Liver (tissue), 8 donors: ENCODE measurements at regions not wholly inside any gene's neighbourhood (a gene's known extent, or its start where the extent isn't known, plus 50 kb on each side); places are given as distances from the start of the nearest gene placed in this dataset.

Source experiments
- DNase-seq: peaks from one replicate; pipeline ENCODE4 v3.0.0-alpha.2; 2017; ENCODE audit warnings: low spot score
- H3K27ac ChIP-seq, 2 donors: one replicate each; pipeline ENCODE4 v1.7.0; 2013; ENCODE audit warnings: inconsistent platforms in 2 of 2, low read length in 2 of 2, control low read depth in 1 of 2, low read depth in 1 of 2, mild to moderate bottlenecking in 1 of 2
- H3K27me3 ChIP-seq, 4 donors: one replicate each; pipeline versions ENCODE4 v1.6.1 to v1.7.0; 2013; ENCODE audit warnings: low read length in 3 of 4, inconsistent platforms in 1 of 4, mild to moderate bottlenecking in 1 of 4, moderate library complexity in 1 of 4; ENCODE audit not compliant: control insufficient read depth in 4 of 4, insufficient read depth in 4 of 4
- H3K36me3 ChIP-seq, 4 donors: one replicate each; pipeline versions ENCODE4 v1.6.1 to v1.7.0; 2013; ENCODE audit warnings: low read length in 3 of 4, mild to moderate bottlenecking in 3 of 4, low read depth in 1 of 4, moderate library complexity in 1 of 4; ENCODE audit not compliant: control insufficient read depth in 4 of 4, insufficient read depth in 3 of 4
- H3K4me1 ChIP-seq, 4 donors: one replicate each; pipeline versions ENCODE4 v1.6.1 to v1.7.0; 2013; ENCODE audit warnings: low read length in 3 of 4, mild to moderate bottlenecking in 3 of 4, moderate library complexity in 1 of 4; ENCODE audit not compliant: control insufficient read depth in 4 of 4, insufficient read depth in 4 of 4
- H3K4me3 ChIP-seq, 3 donors: one replicate each; pipeline versions ENCODE4 v1.6.1 to v1.7.0; 2013; ENCODE audit warnings: low read length in 3 of 3, control low read depth in 1 of 3, low read depth in 1 of 3, mild to moderate bottlenecking in 1 of 3
- H3K9ac ChIP-seq, 2 donors: one replicate each; pipeline ENCODE4 v1.7.0; 2013; ENCODE audit warnings: low read length in 2 of 2, mild to moderate bottlenecking in 2 of 2, moderate library complexity in 2 of 2, control low read depth in 1 of 2, low read depth in 1 of 2
- H3K9me3 ChIP-seq, 4 donors: one replicate each; pipeline versions ENCODE4 v1.6.1 to v1.7.0; 2013; ENCODE audit warnings: low read length in 3 of 4; ENCODE audit not compliant: control insufficient read depth in 4 of 4
- CTCF ChIP-seq: fragments of 150-350 bp; IDR thresholded peaks from 2 replicates; pipeline ENCODE4 v1.5.1; 2017; ENCODE audit warnings: improper control_type of control experiment, low read depth, low read length; ENCODE audit not compliant: missing input control
- EGR1 ChIP-seq, 2 donors: IDR thresholded peaks; 2 replicates each; pipeline ENCODE4 v1.6.1; 2016 to 2018; ENCODE audit warnings: antibody characterized with exemption in 2 of 2, low read depth in 2 of 2
- FOXA1 ChIP-seq: IDR thresholded peaks from 2 replicates; pipeline ENCODE4 v1.6.1; 2016; ENCODE audit warnings: antibody characterized with exemption
- FOXA2 ChIP-seq: IDR thresholded peaks from 2 replicates; pipeline ENCODE4 v1.6.1; 2016; ENCODE audit warnings: antibody characterized with exemption
- GABPA ChIP-seq, 2 donors: IDR thresholded peaks in 1 of 2; conservative IDR thresholded peaks in 1 of 2; 2 replicates each; pipeline ENCODE4 v1.6.1; 2016; ENCODE audit warnings: antibody characterized with exemption in 2 of 2, mild to moderate bottlenecking in 1 of 2, moderate library complexity in 1 of 2
- HNF4G ChIP-seq: IDR thresholded peaks from 2 replicates; pipeline ENCODE4 v1.6.1; 2016; ENCODE audit warnings: antibody characterized with exemption
- JUND ChIP-seq, 2 donors: IDR thresholded peaks; 2 replicates each; pipeline ENCODE4 v1.6.1; 2016; ENCODE audit warnings: antibody characterized with exemption in 2 of 2
- NR2F2 ChIP-seq: IDR thresholded peaks from 2 replicates; pipeline ENCODE4 v1.6.1; 2016; ENCODE audit warnings: antibody characterized with exemption
- RAD21 ChIP-seq, 2 donors: IDR thresholded peaks; 2 replicates each; pipeline ENCODE4 v1.6.1; 2016; ENCODE audit warnings: antibody characterized with exemption in 2 of 2, mild to moderate bottlenecking in 2 of 2
- REST ChIP-seq: IDR thresholded peaks from 2 replicates; pipeline ENCODE4 v1.6.1; 2016; ENCODE audit warnings: antibody characterized with exemption, mild to moderate bottlenecking
- SP1 ChIP-seq: IDR thresholded peaks from 2 replicates; pipeline ENCODE4 v1.6.1; 2018; ENCODE audit warnings: antibody characterized with exemption, mild to moderate bottlenecking
- TAF1 ChIP-seq: conservative IDR thresholded peaks from 2 replicates; pipeline ENCODE4 v1.6.1; 2016; ENCODE audit warnings: antibody characterized with exemption, mild to moderate bottlenecking
- YY1 ChIP-seq: IDR thresholded peaks from 2 replicates; pipeline ENCODE4 v1.6.1; 2016; ENCODE audit warnings: antibody characterized with exemption, mild to moderate bottlenecking
- WGBS: extraction: QIAGEN DNeasy Blood & Tissue Kit; methylation state at CpG from one replicate; pipeline ENCODE4 v1.1.7; 2013; 5-methylcytosine and 5-hydroxymethylcytosine counted together
- TF ChIP-seq, protein P1 (sequence below): IDR thresholded peaks from 2 replicates; pipeline ENCODE4 v1.6.1; 2016; ENCODE audit warnings: antibody characterized with exemption
- TF ChIP-seq, protein P2 (sequence below): IDR thresholded peaks from 2 replicates; pipeline ENCODE4 v1.6.1; 2016; ENCODE audit warnings: antibody characterized with exemption
- donor health status: healthy.
- donor health status: healthy.
- donor health status: healthy.
- donor health status: healthy.
- donor health status: healthy.

GRCh38 chr3:34388830-34389229 is 590.4 kb downstream of the PDCD6IP start (continued):
- no peak for TF ChIP-seq JUND (IDR thresholded peaks at IDR 0.05)
- TF ChIP-seq TAF1 = no peak
- no peak for TF ChIP-seq FOXA1
- no peak for TF ChIP-seq EGR1 (IDR thresholded peaks at IDR 0.05; ENCODE audit: low read depth in 2 of 2)
- TF ChIP-seq, protein P1, sequence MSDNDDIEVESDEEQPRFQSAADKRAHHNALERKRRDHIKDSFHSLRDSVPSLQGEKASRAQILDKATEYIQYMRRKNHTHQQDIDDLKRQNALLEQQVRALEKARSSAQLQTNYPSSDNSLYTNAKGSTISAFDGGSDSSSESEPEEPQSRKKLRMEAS = no peak
- no peak for TF ChIP-seq YY1
- no peak for TF ChIP-seq RAD21 (IDR thresholded peaks at IDR 0.05)
- no peak for TF ChIP-seq NR2F2

- Histone ChIP-seq H3K9me3 (peaks cover 0 to 11% (median 1%) of the 10 kb centered on the region in 4 donors), H3K36me3 (no peaks in the 10 kb centered on the region), H3K9ac (no peak overlapping the region), H3K4me1 (no peaks in the 10 kb centered on the region), H3K27me3 (no peaks in the 10 kb centered on the region), H3K27ac (no peak overlapping the region), H3K4me3 (no peak overlapping the region)
- no peak for DNase-seq
- no peak for TF ChIP-seq NR2F2
- no peak for TF ChIP-seq RAD21 (IDR thresholded peaks at IDR 0.05)
- TF ChIP-seq CTCF = no peak
- WGBS = 83% methylated on average over 2 of the region's 2 CpGs
Observed at GRCh38 chr3:34394978-34395748, 596.7 kb downstream of the PDCD6IP start.

DNA sequence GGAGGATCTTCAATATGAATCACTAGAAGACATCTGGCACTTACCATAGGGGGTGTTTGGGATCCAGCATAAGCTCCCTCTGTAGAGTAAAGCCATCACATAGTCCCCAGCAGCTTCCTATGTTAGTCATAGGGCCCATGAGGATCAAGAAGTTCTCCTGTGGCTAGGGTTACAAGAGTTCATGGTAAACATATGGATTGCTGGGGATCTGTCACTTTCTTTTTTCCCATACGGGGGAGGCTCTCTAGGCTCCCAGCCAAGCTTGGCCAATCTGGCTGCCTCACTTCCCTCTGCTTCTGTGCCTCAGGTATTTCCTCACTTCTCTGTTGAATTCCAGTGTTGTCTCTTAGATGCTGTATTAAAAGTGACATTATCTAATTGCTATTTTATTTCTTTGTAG is 597.9 kb downstream of the PDCD6IP start:
- H3K27me3 ChIP-seq = no peaks in the 10 kb centered on the region
- H3K4me1 ChIP-seq = no peaks in the 10 kb centered on the region
- WGBS = 67% methylated on average over 1 of the region's 1 CpG
- TF ChIP-seq CTCF = no peak
- TF ChIP-seq GABPA (IDR thresholded peaks at IDR 0.05 in 1 of 2, conservative IDR thresholded peaks at IDR 0.05 in 1 of 2) = no peak
- TF ChIP-seq FOXA2 = no peak
- TF ChIP-seq SP1 = no peak
- TF ChIP-seq, protein P1 = no peak
- TF ChIP-seq TAF1 = no peak
- TF ChIP-seq, protein P2, sequence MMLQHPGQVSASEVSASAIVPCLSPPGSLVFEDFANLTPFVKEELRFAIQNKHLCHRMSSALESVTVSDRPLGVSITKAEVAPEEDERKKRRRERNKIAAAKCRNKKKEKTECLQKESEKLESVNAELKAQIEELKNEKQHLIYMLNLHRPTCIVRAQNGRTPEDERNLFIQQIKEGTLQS = no peak
- no peak for TF ChIP-seq REST
- TF ChIP-seq YY1 = no peak
- no peak for TF ChIP-seq HNF4G
- no peak for DNase-seq
- H3K36me3 ChIP-seq = no peaks in the 10 kb centered on the region
- H3K27ac ChIP-seq = no peak overlapping the region
- peaks cover 0 to 11% (median 2%) of the 10 kb centered on the region in 4 donors for H3K9me3 ChIP-seq
- no peak overlapping the region for H3K4me3 ChIP-seq
- H3K9ac ChIP-seq = no peak overlapping the region
